ENCODE measurements at regions not wholly inside any gene's neighbourhood (a gene's known extent, or its start where the extent isn't known, plus 50 kb on each side); places are given as distances from the start of the nearest gene placed in this dataset.

DNA sequence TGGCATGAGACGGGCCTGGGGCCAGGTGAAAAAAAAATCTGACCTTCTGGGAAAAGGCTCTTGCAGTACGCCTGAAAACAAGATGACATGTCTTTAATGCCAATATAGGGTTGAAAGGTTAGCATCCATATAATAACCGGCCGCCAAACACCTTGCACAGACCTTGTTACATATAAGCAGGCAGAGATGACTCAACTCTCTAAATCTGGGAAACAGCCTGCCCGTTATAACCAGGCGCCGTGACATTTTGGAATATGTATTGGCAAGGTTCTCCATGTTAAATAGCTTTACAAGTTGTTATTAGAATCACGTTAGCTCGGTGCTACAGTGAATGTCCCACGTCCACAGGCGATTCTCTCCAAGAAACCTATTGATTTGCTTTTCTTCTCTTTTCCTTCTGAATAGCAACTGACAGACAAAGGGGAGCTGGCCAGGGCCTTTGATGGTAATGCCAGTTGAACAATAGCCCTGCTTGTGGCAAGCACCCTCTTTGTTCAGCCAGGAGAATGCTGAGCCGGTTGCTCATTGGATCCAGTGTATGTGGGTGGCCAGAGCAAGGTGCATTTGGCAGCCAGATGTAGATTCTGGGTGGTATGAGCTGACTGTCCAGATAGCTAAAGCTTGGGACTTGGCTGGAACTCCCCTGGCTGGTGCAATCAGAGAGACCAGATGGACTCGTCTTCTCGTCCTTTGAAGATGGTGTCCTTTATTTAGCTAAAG, 80.1 kb upstream of the AUTS2 start:
- Histone ChIP-seq H3K9ac (ENCODE audit: low read length in 3 of 3) (no peak overlapping the region), H3K27ac (ENCODE audit: low read depth in 2 of 2, low read length in 2 of 2) (no peak overlapping the region), H3K27me3 (ENCODE audit: control insufficient read depth, insufficient read depth, low read length) (no peaks in the 10 kb centered on the region), H3K4me3 (ENCODE audit: low read length in 3 of 3) (no peak overlapping the region), H3K9me3 (ENCODE audit: control insufficient read depth in 2 of 3, insufficient read depth in 1 of 3, low read length in 3 of 3) (no peaks in the 10 kb centered on the region), H3K36me3 (ENCODE audit: control insufficient read depth in 2 of 3, insufficient read depth in 3 of 3, low read length in 3 of 3) (no peaks in the 10 kb centered on the region), H3K4me1 (ENCODE audit: control insufficient read depth in 2 of 3, insufficient read depth in 2 of 3, low read depth in 1 of 3, low read length in 3 of 3) (no peaks in the 10 kb centered on the region)
- intact Hi-C loops (cut with DNase I) = no loop called here
- FAIRE-seq = no peak
- DNase-seq = no peak
- TF ChIP-seq, protein P1, sequence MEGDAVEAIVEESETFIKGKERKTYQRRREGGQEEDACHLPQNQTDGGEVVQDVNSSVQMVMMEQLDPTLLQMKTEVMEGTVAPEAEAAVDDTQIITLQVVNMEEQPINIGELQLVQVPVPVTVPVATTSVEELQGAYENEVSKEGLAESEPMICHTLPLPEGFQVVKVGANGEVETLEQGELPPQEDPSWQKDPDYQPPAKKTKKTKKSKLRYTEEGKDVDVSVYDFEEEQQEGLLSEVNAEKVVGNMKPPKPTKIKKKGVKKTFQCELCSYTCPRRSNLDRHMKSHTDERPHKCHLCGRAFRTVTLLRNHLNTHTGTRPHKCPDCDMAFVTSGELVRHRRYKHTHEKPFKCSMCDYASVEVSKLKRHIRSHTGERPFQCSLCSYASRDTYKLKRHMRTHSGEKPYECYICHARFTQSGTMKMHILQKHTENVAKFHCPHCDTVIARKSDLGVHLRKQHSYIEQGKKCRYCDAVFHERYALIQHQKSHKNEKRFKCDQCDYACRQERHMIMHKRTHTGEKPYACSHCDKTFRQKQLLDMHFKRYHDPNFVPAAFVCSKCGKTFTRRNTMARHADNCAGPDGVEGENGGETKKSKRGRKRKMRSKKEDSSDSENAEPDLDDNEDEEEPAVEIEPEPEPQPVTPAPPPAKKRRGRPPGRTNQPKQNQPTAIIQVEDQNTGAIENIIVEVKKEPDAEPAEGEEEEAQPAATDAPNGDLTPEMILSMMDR (IDR thresholded peaks at IDR 0.05; ENCODE audit: borderline replicate concordance, extremely low read depth, insufficient read depth) = no peak

DNA sequence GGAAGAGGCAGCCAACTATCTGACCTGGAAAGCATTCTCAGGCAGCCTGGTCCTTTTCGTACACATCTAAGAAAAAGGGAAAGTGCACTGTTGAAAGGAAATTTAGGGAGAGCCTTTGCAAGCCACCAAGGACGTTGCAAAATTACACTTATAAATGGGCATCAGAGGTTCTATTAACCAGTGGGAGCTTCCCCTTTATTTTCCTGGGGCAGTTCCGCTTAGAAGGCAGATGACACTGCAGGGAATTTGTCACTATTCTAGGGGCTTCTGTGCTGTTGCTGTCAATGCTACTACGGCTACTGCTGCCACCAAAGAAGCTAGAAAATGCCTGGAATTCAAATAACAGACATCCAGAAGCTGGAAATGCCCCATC, 79.6 kb upstream of the AUTS2 start:
- H3K36me3 ChIP-seq (ENCODE audit: control insufficient read depth in 2 of 3, insufficient read depth in 3 of 3, low read length in 3 of 3) = no peaks in the 10 kb centered on the region
- TF ChIP-seq, protein P1 (IDR thresholded peaks at IDR 0.05; ENCODE audit: borderline replicate concordance, extremely low read depth, insufficient read depth) = no peak
- H3K9ac ChIP-seq (ENCODE audit: low read length in 3 of 3) = no peak overlapping the region
- H3K27me3 ChIP-seq (ENCODE audit: control insufficient read depth, insufficient read depth, low read length) = no peaks in the 10 kb centered on the region
- DNase-seq (no peak), FAIRE-seq (no peak)
- intact Hi-C loops (cut with DNase I) = no loop called here
- H3K4me3 ChIP-seq (ENCODE audit: low read length in 3 of 3) = no peak overlapping the region
- H3K27ac ChIP-seq (ENCODE audit: low read depth in 2 of 2, low read length in 2 of 2) = no peak overlapping the region
- no peaks in the 10 kb centered on the region for H3K4me1 ChIP-seq (ENCODE audit: control insufficient read depth in 2 of 3, insufficient read depth in 2 of 3, low read depth in 1 of 3, low read length in 3 of 3)
- H3K9me3 ChIP-seq (ENCODE audit: control insufficient read depth in 2 of 3, insufficient read depth in 1 of 3, low read length in 3 of 3) = no peaks in the 10 kb centered on the region

DNA sequence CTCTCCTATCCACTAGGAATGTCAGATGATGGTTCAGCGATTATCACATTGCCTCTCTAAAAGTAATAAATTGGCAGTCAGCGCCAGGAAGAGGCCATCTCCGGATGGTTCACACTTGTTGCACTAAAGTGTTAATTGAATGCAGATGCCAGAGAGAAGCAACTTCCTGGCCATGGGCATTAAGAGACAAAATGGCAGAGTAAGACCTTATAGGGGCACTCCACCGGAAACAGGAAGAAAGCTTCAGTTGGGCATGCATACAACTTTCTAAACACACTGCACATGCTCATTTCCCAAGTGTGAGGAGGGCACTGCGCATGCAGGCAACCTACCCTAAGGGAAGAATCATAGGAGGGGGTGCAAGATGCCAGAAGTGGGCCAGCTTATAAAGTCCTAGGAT, 71.7 kb upstream of the AUTS2 start:
- DNase-seq (no peak), FAIRE-seq (no peak)
- Histone ChIP-seq H3K27me3 (ENCODE audit: control insufficient read depth, insufficient read depth, low read length) (no peaks in the 10 kb centered on the region), H3K27ac (ENCODE audit: low read depth in 2 of 2, low read length in 2 of 2) (no peak overlapping the region), H3K9ac (ENCODE audit: low read length in 3 of 3) (no peak overlapping the region), H3K36me3 (ENCODE audit: control insufficient read depth in 2 of 3, insufficient read depth in 3 of 3, low read length in 3 of 3) (no peaks in the 10 kb centered on the region), H3K4me1 (ENCODE audit: control insufficient read depth in 2 of 3, insufficient read depth in 2 of 3, low read depth in 1 of 3, low read length in 3 of 3) (no peaks in the 10 kb centered on the region), H3K9me3 (ENCODE audit: control insufficient read depth in 2 of 3, insufficient read depth in 1 of 3, low read length in 3 of 3) (no peaks in the 10 kb centered on the region), H3K4me3 (ENCODE audit: low read length in 3 of 3) (no peak overlapping the region)
- intact Hi-C loops (cut with DNase I) = no loop called here
- TF ChIP-seq, protein P1 (IDR thresholded peaks at IDR 0.05; ENCODE audit: borderline replicate concordance, extremely low read depth, insufficient read depth) = no peak

DNA sequence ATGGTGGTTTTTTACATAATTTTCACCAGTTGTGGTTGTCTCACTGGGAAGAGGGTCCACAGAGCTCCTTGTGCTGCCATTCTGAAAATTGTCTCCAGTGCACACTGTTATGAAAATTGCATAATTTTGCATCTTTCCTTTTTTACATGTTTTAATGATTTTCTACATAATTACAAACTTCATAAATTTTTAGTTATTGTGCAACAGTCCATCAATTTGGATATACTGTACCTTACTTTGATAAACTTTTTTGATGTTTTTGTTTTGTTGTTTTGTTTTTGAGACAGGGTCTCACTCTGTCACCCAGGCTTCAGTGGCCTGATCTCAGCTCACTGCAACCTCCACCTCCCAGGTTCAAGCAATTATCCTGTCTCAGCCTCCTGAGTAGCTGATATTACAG, 70.6 kb upstream of the AUTS2 start:
- Histone ChIP-seq H3K9ac (ENCODE audit: low read length in 3 of 3) (no peak overlapping the region), H3K4me1 (ENCODE audit: control insufficient read depth in 2 of 3, insufficient read depth in 2 of 3, low read depth in 1 of 3, low read length in 3 of 3) (no peaks in the 10 kb centered on the region), H3K36me3 (ENCODE audit: control insufficient read depth in 2 of 3, insufficient read depth in 3 of 3, low read length in 3 of 3) (no peaks in the 10 kb centered on the region), H3K27me3 (ENCODE audit: control insufficient read depth, insufficient read depth, low read length) (no peaks in the 10 kb centered on the region), H3K9me3 (ENCODE audit: control insufficient read depth in 2 of 3, insufficient read depth in 1 of 3, low read length in 3 of 3) (no peaks in the 10 kb centered on the region), H3K4me3 (ENCODE audit: low read length in 3 of 3) (no peak overlapping the region), H3K27ac (ENCODE audit: low read depth in 2 of 2, low read length in 2 of 2) (no peak overlapping the region)
- DNase-seq = no peak
- TF ChIP-seq, protein P1 (IDR thresholded peaks at IDR 0.05; ENCODE audit: borderline replicate concordance, extremely low read depth, insufficient read depth) = no peak
- intact Hi-C loops (cut with DNase I) = no loop called here
- no peak for FAIRE-seq

Data from kidney (tissue), 13 donors.